ENCODE measurements at regions not wholly inside any gene's neighbourhood (a gene's known extent, or its start where the extent isn't known, plus 50 kb on each side); places are given as distances from the start of the nearest gene placed in this dataset.

- no peak for TF ChIP-seq EZH2 (IDR thresholded peaks at IDR 0.05; ENCODE audit: borderline replicate concordance)
- peak; percentile 61 for TF ChIP-seq CTCF (IDR thresholded peaks at IDR 0.05; ENCODE audit: poor library complexity)
- no peak for TF ChIP-seq EZH2phosphoT487 (IDR thresholded peaks at IDR 0.05; ENCODE audit: low read depth, severe bottlenecking, unreplicated experiment)
These were observed 347.4 kb downstream of the LIG4 start for GRCh38 chr13:107867701-107868661.

Measured in hepatocyte (in vitro differentiated cells).